ENCODE measurements at regions not wholly inside any gene's neighbourhood (a gene's known extent, or its start where the extent isn't known, plus 50 kb on each side); places are given as distances from the start of the nearest gene placed in this dataset.
"Not testable (repeated sequence)": the region's sequence is repeated elsewhere in the genome, so short reads cannot be mapped to it uniquely, and the experiment has no call there.

DNA sequence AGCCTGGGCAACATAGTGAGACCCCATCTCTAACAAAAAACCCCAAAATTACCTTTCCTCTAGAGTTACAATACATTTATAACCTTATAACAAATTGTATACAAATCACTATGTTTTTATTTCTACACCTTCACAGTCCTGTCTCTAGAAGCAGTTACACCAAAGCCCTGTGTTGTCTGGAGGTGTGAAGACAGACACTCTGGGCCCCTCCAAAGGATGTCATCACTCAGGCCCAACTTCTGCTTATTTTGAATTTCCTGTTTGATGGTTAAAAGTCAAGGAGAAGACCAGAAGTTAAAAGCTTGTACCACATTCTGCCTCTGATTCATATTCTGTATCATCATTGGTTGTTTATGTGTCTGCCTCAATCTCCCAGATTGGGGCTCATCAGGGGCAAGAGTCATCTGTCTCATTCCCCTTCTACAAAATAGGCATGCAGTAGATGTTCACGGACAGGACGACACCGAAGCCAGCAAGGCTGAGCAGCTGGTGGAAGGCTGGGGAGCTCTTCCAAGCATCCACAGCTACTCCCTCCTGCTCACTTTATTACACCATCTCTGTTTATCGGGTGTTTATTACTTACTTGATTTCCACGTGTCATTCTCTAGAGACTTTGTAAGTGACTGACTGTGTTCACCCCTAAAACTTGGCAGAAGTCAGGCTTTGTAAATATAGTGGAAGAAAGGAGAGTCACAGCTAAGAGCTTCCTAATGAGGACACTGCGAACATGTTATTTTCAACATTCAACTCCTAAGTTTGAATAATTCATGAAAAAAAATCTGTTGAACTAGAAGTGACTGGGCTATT is 136.8 kb upstream of the ANKRD28 start:
- H3K27ac ChIP-seq: no peak overlapping the region
- no peaks in the 10 kb centered on the region for H3K9me2 ChIP-seq (ENCODE audit: insufficient read depth)
- H3K4me2 ChIP-seq (ENCODE audit: unreplicated experiment): no peak overlapping the region
- in situ Hi-C loops (cut with MboI): no loop called here
- no peaks in the 10 kb centered on the region for H3K79me2 ChIP-seq (ENCODE audit: insufficient read depth)
- no peak overlapping the region for H3K9ac ChIP-seq
- WGBS, 2 experiments (ENCODE audit: low coverage in 1 of 2, low lambda C conversion rate in 2 of 2, missing lambda C conversion rate in 2 of 2): 60 to 67% methylated on average over 6 of the region's 6 CpGs
- DNase-seq: no peak
- peaks cover 15% of the 10 kb centered on the region; the same call in 1 of the 2 replicates for H3F3A ChIP-seq (ENCODE audit: insufficient read depth)
- peaks cover 13% of the 10 kb centered on the region for H3K4me1 ChIP-seq (ENCODE audit: insufficient read depth)
- TF ChIP-seq EZH2phosphoT487 (IDR thresholded peaks at IDR 0.05; ENCODE audit: insufficient read depth, low read depth): no peak
- H2AFZ ChIP-seq: no peak overlapping the region
- H3K4me3 ChIP-seq: no peak overlapping the region
- H3K36me3 ChIP-seq (ENCODE audit: low read depth): no peaks in the 10 kb centered on the region
- no peaks in the 10 kb centered on the region for H3K9me3 ChIP-seq (ENCODE audit: low read depth)
- H4K20me1 ChIP-seq (ENCODE audit: insufficient read depth): no peaks in the 10 kb centered on the region
- H3K27me3 ChIP-seq (replicated peaks; ENCODE audit: insufficient read depth): no peaks in the 10 kb centered on the region

DNA sequence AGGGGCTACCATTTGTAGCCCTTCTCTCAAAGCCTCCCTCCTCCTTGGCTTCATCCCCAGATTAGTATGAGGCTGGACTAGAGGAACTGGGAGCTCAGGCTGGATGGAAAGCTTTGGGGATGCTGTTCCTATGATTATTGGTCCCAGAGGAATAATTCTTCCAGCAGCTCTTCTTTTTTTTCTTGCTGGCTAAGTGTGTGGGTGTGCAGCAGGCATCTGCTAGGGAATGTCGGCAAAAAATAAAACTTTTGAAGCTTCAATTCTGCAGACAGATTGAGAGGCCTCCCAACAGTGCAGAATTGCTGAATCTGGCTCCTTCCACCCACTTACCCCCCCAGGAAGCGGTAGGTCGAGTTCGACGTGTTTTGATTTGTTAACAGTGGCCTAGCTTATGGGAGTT is 138.5 kb upstream of the ANKRD28 start:
- in situ Hi-C loops (cut with MboI): no loop called here
- Histone ChIP-seq H3K9me3 (ENCODE audit: low read depth) (no peaks in the 10 kb centered on the region), H3K27ac (no peak overlapping the region), H3K4me1 (ENCODE audit: insufficient read depth) (peaks cover 13% of the 10 kb centered on the region), H3K4me3 (no peak overlapping the region), H2AFZ (peak overlapping the region; percentile 9; the same call in 1 of the 2 replicates), H3K4me2 (ENCODE audit: unreplicated experiment) (peak overlapping the region; percentile 27), H3K27me3 (replicated peaks; ENCODE audit: insufficient read depth) (no peaks in the 10 kb centered on the region), H3K9me2 (ENCODE audit: insufficient read depth) (no peaks in the 10 kb centered on the region), H4K20me1 (ENCODE audit: insufficient read depth) (no peaks in the 10 kb centered on the region), H3K9ac (no peak overlapping the region), H3K36me3 (ENCODE audit: low read depth) (no peaks in the 10 kb centered on the region), H3F3A (ENCODE audit: insufficient read depth) (peaks cover 15% of the 10 kb centered on the region; the same call in 1 of the 2 replicates), H3K79me2 (ENCODE audit: insufficient read depth) (no peaks in the 10 kb centered on the region)
- peak; percentile 69 for DNase-seq
- WGBS, 2 experiments (ENCODE audit: low coverage in 1 of 2, low lambda C conversion rate in 2 of 2, missing lambda C conversion rate in 2 of 2): 8 to 9% methylated on average over 5 of the region's 5 CpGs
- TF ChIP-seq EZH2phosphoT487 (IDR thresholded peaks at IDR 0.05; ENCODE audit: insufficient read depth, low read depth) (no peak), EZH2 (IDR thresholded peaks at IDR 0.05; ENCODE audit: insufficient read depth, poor library complexity, severe bottlenecking) (no peak)

DNA sequence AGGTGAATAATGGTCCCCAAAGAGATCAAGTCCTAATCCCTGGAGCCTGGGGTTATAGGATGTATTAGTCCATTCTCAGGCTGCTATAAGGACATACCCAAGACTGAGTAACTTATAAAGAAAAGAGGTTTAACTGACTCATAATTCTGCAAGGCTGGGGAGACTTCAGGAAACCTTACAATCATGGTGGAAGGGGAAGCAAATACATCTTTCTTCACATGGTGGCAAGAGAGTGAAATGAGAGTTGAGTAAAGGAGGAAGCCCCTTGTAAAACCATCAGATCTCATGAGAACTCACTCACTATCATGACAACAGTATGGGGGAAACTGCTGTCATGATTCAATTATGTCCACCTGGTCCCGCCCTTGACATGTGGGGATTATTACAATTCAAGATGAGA is 142.9 kb upstream of the ANKRD28 start:
- Histone ChIP-seq H3K4me1 (ENCODE audit: insufficient read depth) (peaks cover 10% of the 10 kb centered on the region), H3K4me3 (no peak overlapping the region), H3K36me3 (ENCODE audit: low read depth) (no peaks in the 10 kb centered on the region), H3K27me3 (replicated peaks; ENCODE audit: insufficient read depth) (no peaks in the 10 kb centered on the region), H3K79me2 (ENCODE audit: insufficient read depth) (no peaks in the 10 kb centered on the region), H2AFZ (no peak overlapping the region), H3K27ac (no peak overlapping the region), H3K9ac (no peak overlapping the region), H3F3A (ENCODE audit: insufficient read depth) (no peaks in the 10 kb centered on the region), H3K4me2 (ENCODE audit: unreplicated experiment) (no peak overlapping the region), H3K9me2 (ENCODE audit: insufficient read depth) (no peaks in the 10 kb centered on the region), H4K20me1 (ENCODE audit: insufficient read depth) (no peaks in the 10 kb centered on the region), H3K9me3 (ENCODE audit: low read depth) (no peaks in the 10 kb centered on the region)
- no peak for TF ChIP-seq EZH2phosphoT487 (IDR thresholded peaks at IDR 0.05; ENCODE audit: insufficient read depth, low read depth)
- no peak for TF ChIP-seq EZH2 (IDR thresholded peaks at IDR 0.05; ENCODE audit: insufficient read depth, poor library complexity, severe bottlenecking)
- in situ Hi-C loops (cut with MboI): no loop called here
- 74 to 83% methylated on average over 1 of the region's 1 CpG for WGBS, 2 experiments (ENCODE audit: low coverage in 1 of 2, low lambda C conversion rate in 2 of 2, missing lambda C conversion rate in 2 of 2)
- no peak for DNase-seq

DNA sequence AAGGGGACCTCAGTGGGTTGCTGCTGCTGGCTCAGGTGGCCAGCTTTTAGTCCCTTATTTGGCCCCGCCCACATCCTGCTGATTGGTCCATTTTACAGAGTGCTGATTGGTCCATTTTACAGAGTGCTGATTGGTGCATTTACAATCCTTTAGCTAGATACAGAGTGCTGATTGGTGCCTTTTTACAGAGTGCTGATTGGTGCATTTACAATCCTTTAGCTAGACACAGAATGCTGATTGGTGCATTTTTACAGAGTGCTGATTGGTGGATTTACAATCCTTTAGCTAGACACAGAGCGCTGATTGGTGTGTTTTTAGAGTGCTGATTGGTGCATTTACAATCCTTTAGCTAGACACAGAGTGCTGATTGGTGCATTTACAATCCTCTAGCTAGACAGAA is 143.7 kb upstream of the ANKRD28 start:
- DNase-seq; H3K36me3 ChIP-seq (ENCODE audit: low read depth); H3K27ac ChIP-seq; H3K9me3 ChIP-seq (ENCODE audit: low read depth); H3K27me3 ChIP-seq (replicated peaks; ENCODE audit: insufficient read depth); H3K4me2 ChIP-seq (ENCODE audit: unreplicated experiment); H3K79me2 ChIP-seq (ENCODE audit: insufficient read depth); H2AFZ ChIP-seq; H3K9ac ChIP-seq; H3K4me1 ChIP-seq (ENCODE audit: insufficient read depth); in situ Hi-C loops (cut with MboI); H3K9me2 ChIP-seq (ENCODE audit: insufficient read depth); H3F3A ChIP-seq (ENCODE audit: insufficient read depth); H3K4me3 ChIP-seq; H4K20me1 ChIP-seq (ENCODE audit: insufficient read depth): not testable (repeated sequence)
- 37 to 60% methylated on average over 2 of the region's 2 CpGs for WGBS, 2 experiments (ENCODE audit: low coverage in 1 of 2, low lambda C conversion rate in 2 of 2, missing lambda C conversion rate in 2 of 2)

DNA sequence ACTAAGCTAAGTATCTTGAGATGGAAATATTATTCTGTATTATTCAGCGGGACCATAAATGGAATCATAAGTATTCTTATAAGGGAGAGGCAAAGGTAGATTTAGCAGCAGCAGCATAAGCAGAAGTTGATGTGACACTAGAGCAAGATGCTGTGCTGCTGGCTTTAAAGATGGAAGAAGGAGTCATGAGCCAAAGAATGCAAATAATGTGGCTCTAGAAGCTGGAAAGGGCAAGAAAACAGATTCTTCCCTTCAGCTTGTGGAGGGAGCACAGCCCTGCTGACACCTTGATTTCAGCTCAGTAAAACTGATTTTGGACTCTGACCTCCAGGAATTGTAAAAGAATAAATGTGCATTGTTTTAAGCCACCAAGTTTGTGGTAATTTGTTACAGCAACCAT is 144.2 kb upstream of the ANKRD28 start:
- Histone ChIP-seq H3K4me3 (no peak overlapping the region), H2AFZ (no peak overlapping the region), H3K27me3 (replicated peaks; ENCODE audit: insufficient read depth) (no peaks in the 10 kb centered on the region), H3K9me2 (ENCODE audit: insufficient read depth) (no peaks in the 10 kb centered on the region), H4K20me1 (ENCODE audit: insufficient read depth) (no peaks in the 10 kb centered on the region), H3K36me3 (ENCODE audit: low read depth) (no peaks in the 10 kb centered on the region), H3K9me3 (ENCODE audit: low read depth) (no peaks in the 10 kb centered on the region), H3K9ac (no peak overlapping the region), H3K4me2 (ENCODE audit: unreplicated experiment) (no peak overlapping the region), H3K27ac (no peak overlapping the region), H3F3A (ENCODE audit: insufficient read depth) (no peaks in the 10 kb centered on the region), H3K4me1 (ENCODE audit: insufficient read depth) (0 out of 2 replicates have a peak, but pooled peaks cover 3% of the 10 kb centered on the region), H3K79me2 (ENCODE audit: insufficient read depth) (no peaks in the 10 kb centered on the region)
- in situ Hi-C loops (cut with MboI): no loop called here
- WGBS, 2 experiments (ENCODE audit: low coverage in 1 of 2, low lambda C conversion rate in 2 of 2, missing lambda C conversion rate in 2 of 2): 93 to 97% methylated on average over 1 of the region's 1 CpG
- DNase-seq: peak; percentile 21
- TF ChIP-seq EZH2phosphoT487 (IDR thresholded peaks at IDR 0.05; ENCODE audit: insufficient read depth, low read depth) (no peak), EZH2 (IDR thresholded peaks at IDR 0.05; ENCODE audit: insufficient read depth, poor library complexity, severe bottlenecking) (no peak)

All from GM23248 (cell line).